CD4-positive, alpha-beta memory T cell (primary cell): ENCODE measurements at regions not wholly inside any gene's neighbourhood (a gene's known extent, or its start where the extent isn't known, plus 50 kb on each side); places are given as distances from the start of the nearest gene placed in this dataset.

Experiments
- CTCF ChIA-PET: fragments of 350-600 bp; sonication (Branson Sonifier 250); formaldehyde crosslinking; loops from one replicate; lab custom pipeline; 2021; ENCODE audit warnings: inconsistent platforms; ENCODE audit not compliant: partially characterized antibody; lab: Charles Lee
- POLR2A ChIA-PET: fragments of 350-600 bp; sonication (Branson Sonifier 250); formaldehyde crosslinking; loops from one replicate; lab custom pipeline; 2021; ENCODE audit not compliant: partially characterized antibody; lab: Charles Lee
- DNase-seq, 5 donors: peaks; one replicate each; pipeline versions ENCODE4 v3.0.0 to v3.0.0-alpha.2; 2020 to 2022; ENCODE audit warnings: mixed read lengths in 1 of 5
- H3K27ac ChIP-seq: one replicate; pipeline ENCODE4 v1.7.0; 2013; ENCODE audit warnings: low read depth, low read length
- H3K27me3 ChIP-seq: 2 replicates; pipeline ENCODE4 v1.7.0; 2013; ENCODE audit warnings: mild to moderate bottlenecking, low read length, moderate library complexity; ENCODE audit not compliant: insufficient read depth
- H3K36me3 ChIP-seq: 2 replicates; pipeline ENCODE4 v1.7.0; 2013; ENCODE audit warnings: mild to moderate bottlenecking, low read length, moderate library complexity; ENCODE audit not compliant: insufficient read depth
- H3K4me1 ChIP-seq: 2 replicates; pipeline ENCODE4 v1.7.0; 2013; ENCODE audit warnings: mild to moderate bottlenecking, low read length, moderate library complexity; ENCODE audit not compliant: insufficient read depth
- H3K4me3 ChIP-seq, 2 donors: one replicate each; pipeline ENCODE4 v1.7.0; 2013; ENCODE audit warnings: low read length in 2 of 2, mild to moderate bottlenecking in 1 of 2
- H3K9me3 ChIP-seq, 2 donors: one replicate each; pipeline ENCODE4 v1.7.0; 2013; ENCODE audit warnings: low read length in 2 of 2, control low read depth in 1 of 2; ENCODE audit not compliant: control insufficient read depth in 1 of 2
- H3K27ac Mint-ChIP-seq, 7 donors: one replicate each; pipeline ENCODE4 v1.8.0; 2020 to 2021; ENCODE audit warnings: mixed read lengths in 7 of 7, mild to moderate bottlenecking in 6 of 7, inconsistent platforms in 3 of 7, moderate library complexity in 3 of 7
- H3K27me3 Mint-ChIP-seq, 2 donors: one replicate each; pipeline ENCODE4 v1.8.0; 2020 to 2021; ENCODE audit warnings: mixed read lengths in 2 of 2
- H3K36me3 Mint-ChIP-seq, 2 donors: one replicate each; pipeline ENCODE4 v1.8.0; 2020 to 2021; ENCODE audit warnings: mixed read lengths in 2 of 2, inconsistent platforms in 1 of 2, mild to moderate bottlenecking in 1 of 2
- H3K4me1 Mint-ChIP-seq, 4 donors: one replicate each; pipeline ENCODE4 v1.8.0; 2020 to 2021; ENCODE audit warnings: mixed read lengths in 4 of 4, mild to moderate bottlenecking in 1 of 4
- H3K4me3 Mint-ChIP-seq, 8 donors: one replicate each; pipeline ENCODE4 v1.8.0; 2020 to 2021; ENCODE audit warnings: mixed read lengths in 8 of 8, mild to moderate bottlenecking in 7 of 8, moderate library complexity in 6 of 8, inconsistent platforms in 3 of 8
- H3K9me3 Mint-ChIP-seq, 8 donors: one replicate each; pipeline ENCODE4 v1.8.0; 2020 to 2021; ENCODE audit warnings: mixed read lengths in 8 of 8, mild to moderate bottlenecking in 5 of 8, inconsistent platforms in 3 of 8, moderate library complexity in 1 of 8
- intact Hi-C: fragments of 100-400 bp; cut with micrococcal nuclease; formaldehyde crosslinking; loops from one replicate; pipeline ENCODE4 v1.15.1; 2023

DNA sequence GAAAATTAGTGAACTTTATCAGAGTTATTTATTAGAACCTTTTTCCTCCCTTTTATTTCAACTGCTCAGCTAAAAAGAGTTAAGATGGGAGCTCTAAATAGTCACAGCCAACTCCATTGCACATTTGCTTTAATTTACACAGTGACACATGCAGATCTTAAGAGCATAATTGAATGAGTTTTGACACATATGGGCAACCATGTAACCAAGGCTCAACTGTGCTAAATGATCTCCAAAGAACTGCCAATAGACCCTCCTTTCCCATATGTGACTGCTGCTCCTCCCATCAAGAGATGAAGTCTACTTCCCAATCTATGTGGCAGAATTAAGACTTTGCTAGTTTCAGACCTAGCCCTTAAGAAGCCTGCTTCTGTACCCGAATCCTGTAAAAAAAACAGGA is 960.0 kb downstream of the BCL11B start:
- ChIA-PET CTCF (no interaction called here), POLR2A (no interaction called here)
- Histone ChIP-seq H3K9me3 (no peaks in the 10 kb centered on the region), H3K4me3 (no peak overlapping the region), H3K36me3 (no peaks in the 10 kb centered on the region), H3K27ac (no peak overlapping the region), H3K27me3 (no peaks in the 10 kb centered on the region), H3K4me1 (no peaks in the 10 kb centered on the region)
- Mint-ChIP-seq H3K9me3 (no peaks in the 10 kb centered on the region), H3K4me3 (no peak overlapping the region), H3K27ac (no peak overlapping the region), H3K36me3 (peaks cover 0 to 3% of the 10 kb centered on the region in 2 donors), H3K27me3 (no peaks in the 10 kb centered on the region), H3K4me1 (peaks cover 5 to 7% (median 5%) of the 10 kb centered on the region in 4 donors)
- DNase-seq, result no peak
- intact Hi-C loops, result no loop called here

- POLR2A ChIA-PET, result interaction anchor here (0.9 to 1.1 kb wide), 2 partner anchors 20 to 95 kb away, joined by 3 to 4 read pairs; no protein-coding TSS in a partner anchor
- peaks cover 0 to 20% (median 10%) of the 10 kb centered on the region in 8 donors for H3K9me3 Mint-ChIP-seq
- no peaks in the 10 kb centered on the region for H3K27me3 Mint-ChIP-seq
- peaks cover 0 to 6% of the 10 kb centered on the region in 2 donors for H3K36me3 Mint-ChIP-seq
- Histone ChIP-seq H3K27ac (no peak overlapping the region), H3K4me1 (peaks cover 9% of the 10 kb centered on the region), H3K36me3 (no peaks in the 10 kb centered on the region), H3K4me3 (no peak overlapping the region), H3K27me3 (no peaks in the 10 kb centered on the region), H3K9me3 (no peaks in the 10 kb centered on the region)
- CTCF ChIA-PET, result interaction anchor here (1.3 kb wide), 1 partner anchor 182 kb away, joined by 3 read pairs; no protein-coding TSS in a partner anchor
- peaks cover 4 to 16% (median 13%) of the 10 kb centered on the region in 4 donors for H3K4me1 Mint-ChIP-seq
- H3K27ac Mint-ChIP-seq, result peak overlapping the region in 1 of 7 donors; percentile 40
- no peak for DNase-seq
- intact Hi-C loops, result no loop called here
- H3K4me3 Mint-ChIP-seq, result no peak overlapping the region
These were observed 950.2 kb downstream of the BCL11B start for GRCh38 chr14:98321841-98322240.

DNA sequence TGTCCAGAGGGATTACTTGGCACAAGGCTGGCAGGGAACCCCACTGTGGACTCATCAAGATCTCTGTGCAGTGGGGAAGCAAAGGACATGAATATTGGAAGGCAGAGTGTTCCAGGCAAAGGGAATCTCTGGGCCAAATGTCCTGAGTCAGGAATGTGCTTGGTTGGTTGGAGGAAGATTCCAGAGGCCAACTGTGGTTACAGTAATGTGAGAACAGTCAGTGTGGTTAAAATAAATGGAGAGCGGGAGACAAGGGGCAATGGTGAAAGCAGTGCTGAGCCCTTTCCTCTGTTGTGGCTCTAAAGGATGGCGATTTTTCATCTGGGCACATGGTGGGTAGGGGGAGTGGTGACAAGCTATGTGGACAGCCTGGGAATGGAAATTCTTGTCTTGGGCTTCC is 948.2 kb downstream of the BCL11B start:
- H3K4me1 ChIP-seq, result peaks cover 9% of the 10 kb centered on the region
- DNase-seq, result no peak
- Mint-ChIP-seq H3K27ac (no peak overlapping the region), H3K36me3 (peaks cover 0 to 7% of the 10 kb centered on the region in 2 donors), H3K4me3 (no peak overlapping the region), H3K9me3 (peaks cover 0 to 24% (median 10%) of the 10 kb centered on the region in 8 donors), H3K4me1 (peaks cover 4 to 16% (median 13%) of the 10 kb centered on the region in 4 donors), H3K27me3 (no peaks in the 10 kb centered on the region)
- POLR2A ChIA-PET, result no interaction called here
- intact Hi-C loops, result no loop called here
- no peak overlapping the region for H3K27ac ChIP-seq
- H3K36me3 ChIP-seq, result no peaks in the 10 kb centered on the region
- no peaks in the 10 kb centered on the region for H3K27me3 ChIP-seq
- CTCF ChIA-PET, result no interaction called here
- H3K9me3 ChIP-seq, result no peaks in the 10 kb centered on the region
- no peak overlapping the region for H3K4me3 ChIP-seq

GRCh38 chr14:98325761-98326160 is 946.2 kb downstream of the BCL11B start:
- H3K9me3 ChIP-seq, result no peaks in the 10 kb centered on the region
- intact Hi-C loops, result no loop called here
- ChIA-PET POLR2A (no interaction called here), CTCF (interaction anchor here (0.7 to 1.9 kb wide), 3 partner anchors 61 to 210 kb away, joined by 3 to 4 read pairs (median 3); no protein-coding TSS in a partner anchor)
- Mint-ChIP-seq H3K27ac (no peak overlapping the region), H3K4me3 (no peak overlapping the region), H3K4me1 (peaks cover 4 to 16% (median 13%) of the 10 kb centered on the region in 4 donors), H3K36me3 (peaks cover 0 to 6% of the 10 kb centered on the region in 2 donors), H3K27me3 (no peaks in the 10 kb centered on the region), H3K9me3 (peaks cover 0 to 15% (median 3%) of the 10 kb centered on the region in 8 donors)
- DNase-seq, result no peak
- H3K27me3 ChIP-seq, result no peaks in the 10 kb centered on the region
- H3K4me1 ChIP-seq, result peaks cover 9% of the 10 kb centered on the region
- H3K36me3 ChIP-seq, result no peaks in the 10 kb centered on the region
- H3K4me3 ChIP-seq, result no peak overlapping the region
- H3K27ac ChIP-seq, result no peak overlapping the region

- CTCF ChIA-PET, result no interaction called here
- no peaks in the 10 kb centered on the region for H3K27me3 ChIP-seq
- H3K4me1 ChIP-seq, result no peaks in the 10 kb centered on the region
- Mint-ChIP-seq H3K36me3 (peaks cover 3 to 6% of the 10 kb centered on the region in 2 donors), H3K27me3 (no peaks in the 10 kb centered on the region), H3K27ac (no peak overlapping the region), H3K4me1 (no peaks in the 10 kb centered on the region), H3K9me3 (peaks cover 0 to 25% (median 2%) of the 10 kb centered on the region in 8 donors), H3K4me3 (no peak overlapping the region)
- intact Hi-C loops, result no loop called here
- no peak overlapping the region for H3K4me3 ChIP-seq
- H3K9me3 ChIP-seq, result no peaks in the 10 kb centered on the region
- DNase-seq, result no peak
- POLR2A ChIA-PET, result interaction anchor here (1.6 kb wide), 1 partner anchor 10 kb away, joined by 5 read pairs; no protein-coding TSS in a partner anchor
- H3K27ac ChIP-seq, result no peak overlapping the region
- H3K36me3 ChIP-seq, result no peaks in the 10 kb centered on the region
These were observed 943.5 kb downstream of the BCL11B start for GRCh38 chr14:98328496-98328895.

DNA sequence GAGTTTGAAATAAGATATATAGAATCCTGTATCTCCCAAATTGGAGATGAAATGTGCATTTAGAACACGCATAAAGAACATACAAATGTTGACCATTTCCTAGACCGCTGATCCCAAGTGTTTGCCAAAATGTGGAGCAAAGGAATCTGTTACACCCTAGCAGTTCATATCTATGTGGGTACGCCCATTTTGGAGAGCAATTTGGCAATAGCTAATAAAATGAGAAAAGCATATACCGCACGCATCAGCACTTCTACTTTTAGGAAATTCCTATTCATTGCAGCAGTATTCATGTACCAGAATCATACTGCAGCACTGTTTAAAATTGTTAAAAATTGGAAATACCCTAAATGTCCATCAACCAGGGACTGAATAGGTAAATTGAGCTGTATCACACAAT is 937.8 kb downstream of the BCL11B start:
- Mint-ChIP-seq H3K4me3 (no peak overlapping the region), H3K36me3 (peaks cover 2 to 3% of the 10 kb centered on the region in 2 donors), H3K27me3 (no peaks in the 10 kb centered on the region), H3K4me1 (peaks cover 0 to 3% (median 0%) of the 10 kb centered on the region in 4 donors), H3K9me3 (peaks cover 0 to 16% (median 3%) of the 10 kb centered on the region in 8 donors), H3K27ac (no peak overlapping the region)
- H3K27ac ChIP-seq, result no peak overlapping the region
- no peaks in the 10 kb centered on the region for H3K27me3 ChIP-seq
- no peaks in the 10 kb centered on the region for H3K9me3 ChIP-seq
- H3K4me3 ChIP-seq, result no peak overlapping the region
- ChIA-PET CTCF (no interaction called here), POLR2A (no interaction called here)
- no peak for DNase-seq
- no peaks in the 10 kb centered on the region for H3K36me3 ChIP-seq
- intact Hi-C loops, result no loop called here
- no peaks in the 10 kb centered on the region for H3K4me1 ChIP-seq

- peaks cover 0 to 5% (median 0%) of the 10 kb centered on the region in 8 donors for H3K9me3 Mint-ChIP-seq
- no peak overlapping the region for H3K4me3 Mint-ChIP-seq
- Histone ChIP-seq H3K36me3 (no peaks in the 10 kb centered on the region), H3K27ac (no peak overlapping the region), H3K4me3 (no peak overlapping the region), H3K4me1 (no peaks in the 10 kb centered on the region), H3K27me3 (no peaks in the 10 kb centered on the region), H3K9me3 (no peaks in the 10 kb centered on the region)
- H3K36me3 Mint-ChIP-seq, result no peaks in the 10 kb centered on the region
- no peaks in the 10 kb centered on the region for H3K27me3 Mint-ChIP-seq
- peaks cover 2 to 9% (median 5%) of the 10 kb centered on the region in 4 donors for H3K4me1 Mint-ChIP-seq
- no peak overlapping the region for H3K27ac Mint-ChIP-seq
- CTCF ChIA-PET, result no interaction called here
- intact Hi-C loops, result no loop called here
- no peak for DNase-seq
- POLR2A ChIA-PET, result no interaction called here
These were observed 930.8 kb downstream of the BCL11B start for GRCh38 chr14:98341211-98341610.
